HG03342 (cell line): ENCODE measurements at regions not wholly inside any gene's neighbourhood (a gene's known extent, or its start where the extent isn't known, plus 50 kb on each side); places are given as distances from the start of the nearest gene placed in this dataset.
A peak's percentile ranks its signal among the peaks of the same experiment; 100 is the strongest.
"Not testable (repeated sequence)": the region's sequence is repeated elsewhere in the genome, so short reads cannot be mapped to it uniquely, and the experiment has no call there.

Experiments used
- ATAC-seq: cut with Tn5 transposase; IDR thresholded peaks from one replicate; pipeline ENCODE4 v1.9.1; 2021; ENCODE audit warnings: mild to moderate bottlenecking, moderate library complexity; ENCODE audit not compliant: unreplicated experiment

DNA sequence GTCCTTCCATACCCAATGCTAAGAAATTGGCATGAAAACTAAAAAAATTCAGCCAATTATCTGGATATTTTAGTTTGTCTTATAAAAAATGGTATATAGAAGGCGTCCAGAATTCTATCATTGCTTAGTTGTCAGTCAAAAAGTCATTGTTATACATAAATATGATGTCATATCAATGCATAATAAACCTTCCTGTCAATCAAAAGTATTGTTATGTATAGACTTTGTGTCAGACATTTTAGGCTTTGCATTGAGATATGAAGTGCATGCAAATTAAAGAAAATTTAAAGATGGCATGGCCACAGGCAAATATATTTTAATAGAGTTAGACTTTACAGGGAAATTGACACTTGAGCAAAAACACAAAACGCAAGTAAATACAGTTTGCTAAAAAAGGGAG lies 173.4 kb upstream of the FANCL start:
- no peak for ATAC-seq

DNA sequence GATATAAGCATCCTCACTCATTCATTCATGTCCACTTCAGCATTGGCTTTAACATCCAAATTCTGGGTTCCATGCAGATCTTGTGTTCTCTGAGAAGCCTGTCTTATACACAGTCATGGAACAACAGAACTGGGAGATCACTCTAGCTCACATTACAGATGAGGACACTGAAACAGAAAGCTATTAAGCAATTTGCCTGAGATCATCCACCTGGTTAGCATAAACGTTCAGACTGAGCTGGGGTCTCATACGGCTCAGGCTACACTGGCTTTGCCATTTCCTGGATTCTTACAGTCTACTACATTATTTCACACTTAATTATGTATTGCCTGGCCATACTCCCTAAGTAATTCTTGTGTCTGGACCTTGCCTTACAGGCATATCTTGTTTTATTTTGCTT lies 169.4 kb upstream of the FANCL start:
- ATAC-seq: no peak

DNA sequence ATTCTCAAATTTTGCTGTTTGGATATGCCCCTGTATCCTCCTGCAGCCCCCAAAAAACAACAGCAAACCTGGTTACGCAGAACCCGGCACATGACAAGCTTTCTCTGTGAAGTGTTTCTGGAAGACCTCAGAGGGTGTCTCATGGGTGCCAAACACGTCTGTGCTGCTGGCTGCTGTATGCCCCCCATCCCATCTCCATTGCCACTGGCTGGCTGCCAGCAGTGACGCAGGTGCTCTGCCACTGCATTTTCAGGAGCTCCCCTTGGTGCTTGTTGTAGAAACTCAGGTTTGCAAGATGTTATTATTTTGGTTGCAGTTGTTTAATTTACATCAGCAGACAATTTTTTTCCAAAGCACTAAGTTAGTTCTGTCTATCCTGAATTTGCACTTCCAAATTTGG lies 166.4 kb upstream of the FANCL start:
- no peak for ATAC-seq

DNA sequence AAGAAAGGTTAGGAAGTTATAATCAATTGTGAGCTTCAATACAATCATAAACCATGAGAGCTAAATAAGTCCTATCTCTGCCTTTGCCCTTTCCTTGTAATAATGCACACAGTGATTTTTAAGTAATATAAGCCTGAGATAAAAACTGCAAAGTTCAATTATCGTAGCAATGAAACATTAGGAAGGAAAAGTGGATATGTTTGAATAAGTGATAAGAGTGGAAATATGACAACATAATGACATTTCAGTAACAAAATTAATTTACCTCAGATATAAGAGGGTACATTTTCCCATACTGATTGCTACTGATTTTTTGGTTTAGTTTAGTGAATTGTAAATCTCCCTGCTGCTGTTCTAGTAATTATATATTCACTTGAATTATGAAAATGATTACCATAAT lies 164.2 kb upstream of the FANCL start:
- no peak for ATAC-seq

DNA sequence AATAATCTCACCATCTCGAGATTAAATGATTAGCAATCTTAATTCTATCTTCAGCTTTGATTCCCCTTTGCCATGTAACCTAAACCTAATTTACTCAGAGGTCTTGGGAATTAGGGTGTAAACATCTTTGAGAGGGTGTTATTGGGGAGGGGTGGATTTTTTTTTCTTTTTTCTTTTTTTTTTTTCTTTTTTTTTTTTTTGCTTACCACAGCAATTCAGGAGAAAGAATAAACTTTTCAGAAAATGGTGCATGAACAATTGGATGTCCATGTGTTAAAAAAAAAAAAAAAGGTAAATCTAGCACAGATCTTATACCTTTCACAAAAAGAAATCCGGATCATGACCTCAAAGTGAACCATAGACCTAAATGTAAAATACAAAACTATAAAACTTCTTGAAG lies 160.8 kb upstream of the FANCL start:
- ATAC-seq: no peak

DNA sequence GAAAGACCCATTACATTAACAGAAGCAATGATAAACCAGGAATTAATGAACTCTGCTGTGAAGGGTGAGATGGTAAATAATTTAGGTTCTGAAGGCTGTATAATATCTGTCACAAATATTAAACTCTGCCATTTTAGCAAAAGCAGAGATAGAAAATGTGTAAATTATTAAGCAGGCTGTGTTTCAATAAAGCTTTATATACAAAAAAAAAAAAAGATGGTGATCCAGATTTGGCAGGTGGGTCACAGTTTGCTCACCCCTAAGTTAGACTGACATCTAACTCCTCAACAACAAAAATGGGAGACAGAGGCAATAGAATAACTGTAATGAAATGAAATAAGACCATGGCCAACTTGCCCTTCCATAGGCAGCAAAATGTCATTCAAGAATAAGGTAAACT lies 157.3 kb upstream of the FANCL start:
- no peak for ATAC-seq

DNA sequence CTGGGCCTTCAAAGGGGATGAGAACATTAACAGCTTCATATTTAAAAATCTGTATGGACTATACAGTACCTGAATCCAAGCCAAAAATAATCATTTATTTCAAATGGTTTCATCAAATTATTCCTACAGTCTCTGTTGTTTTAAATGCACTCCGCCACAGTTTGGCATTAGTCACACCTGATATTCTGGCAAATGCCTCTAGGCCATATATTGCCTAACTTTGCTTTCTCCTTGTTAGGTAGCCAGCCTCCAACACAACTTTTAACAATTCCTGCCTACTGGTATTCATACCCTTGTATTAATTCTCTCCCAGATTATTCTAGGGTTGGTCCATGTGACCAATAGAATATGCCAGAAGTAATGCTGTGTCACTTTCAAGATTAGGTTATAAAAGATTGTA lies 146.6 kb upstream of the FANCL start:
- ATAC-seq: no peak

DNA sequence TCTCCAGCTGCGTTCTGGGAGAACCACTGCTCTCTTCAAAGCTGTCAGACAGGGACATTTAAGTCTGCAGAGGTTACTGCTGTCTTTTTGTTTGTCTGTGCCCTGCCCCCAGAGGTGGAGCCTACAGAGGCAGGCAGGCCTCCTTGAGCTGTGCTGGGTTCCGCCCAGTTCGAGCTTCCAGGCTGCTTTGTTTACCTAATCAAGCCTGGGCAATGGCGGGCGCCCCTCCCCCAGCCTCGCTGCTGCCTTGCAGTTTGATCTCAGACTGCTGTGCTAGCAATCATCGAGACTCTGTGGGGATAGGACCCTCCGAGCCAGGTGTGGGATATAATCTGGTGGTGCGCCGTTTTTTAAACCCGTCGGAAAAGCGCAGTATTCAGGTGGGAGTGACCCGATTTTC lies 145.8 kb upstream of the FANCL start:
- not testable (repeated sequence) for ATAC-seq

DNA sequence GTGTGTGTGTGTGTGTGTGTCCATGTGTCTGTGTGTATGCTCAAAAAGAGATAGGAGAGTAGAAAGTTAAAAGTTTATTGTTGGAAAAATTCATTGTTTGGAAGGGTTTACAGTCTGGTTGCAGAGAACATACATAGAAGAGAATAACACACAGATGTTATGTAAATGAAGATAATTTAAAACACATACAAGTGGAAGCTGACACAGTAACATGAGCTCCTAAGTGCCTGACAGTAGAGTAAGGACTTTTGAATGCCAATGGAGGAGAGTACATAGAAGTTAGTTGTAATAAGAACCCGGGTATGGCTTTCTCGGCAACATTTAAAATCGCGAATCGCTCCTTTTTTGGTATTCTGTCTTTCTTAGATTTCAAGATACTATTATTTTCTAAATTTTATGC lies 137.0 kb upstream of the FANCL start:
- ATAC-seq: no peak

DNA sequence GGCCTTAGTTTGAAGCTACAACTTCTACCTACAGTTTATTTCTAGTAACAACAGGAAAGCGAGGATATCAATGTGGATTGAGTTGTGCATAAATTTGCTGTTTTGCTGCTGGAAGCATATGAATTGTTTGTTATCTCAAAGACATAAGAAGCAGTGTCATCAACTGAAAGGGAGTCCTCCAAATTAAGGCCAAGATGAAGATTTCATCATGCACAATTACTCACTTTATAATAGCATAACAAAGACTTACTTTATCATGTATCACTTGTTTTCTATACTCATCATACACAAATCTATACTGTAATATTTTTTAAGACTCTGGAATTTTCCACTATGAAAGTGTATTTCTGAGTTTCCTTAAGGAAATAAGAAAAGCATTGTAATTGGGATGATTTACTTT lies 136.1 kb upstream of the FANCL start:
- ATAC-seq: no peak

DNA sequence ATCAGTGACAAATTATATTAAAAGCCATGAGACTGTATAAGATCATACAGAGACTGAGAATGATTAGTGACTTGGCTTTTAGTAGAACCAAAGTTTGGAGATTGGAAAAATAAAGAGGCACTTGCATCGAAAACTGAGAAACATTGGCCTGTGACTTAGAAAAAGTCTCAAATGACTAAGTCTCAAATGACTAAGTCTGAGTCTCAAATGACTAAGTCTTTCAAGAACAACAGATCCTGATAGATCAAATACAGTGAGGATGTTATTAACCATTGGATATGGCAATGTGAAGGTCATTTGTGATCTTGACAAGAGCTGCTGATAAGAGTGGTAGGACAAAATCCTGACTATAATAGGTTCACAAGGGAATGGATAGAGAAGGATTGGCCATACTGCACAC lies 135.5 kb upstream of the FANCL start:
- ATAC-seq: peak; percentile 55

DNA sequence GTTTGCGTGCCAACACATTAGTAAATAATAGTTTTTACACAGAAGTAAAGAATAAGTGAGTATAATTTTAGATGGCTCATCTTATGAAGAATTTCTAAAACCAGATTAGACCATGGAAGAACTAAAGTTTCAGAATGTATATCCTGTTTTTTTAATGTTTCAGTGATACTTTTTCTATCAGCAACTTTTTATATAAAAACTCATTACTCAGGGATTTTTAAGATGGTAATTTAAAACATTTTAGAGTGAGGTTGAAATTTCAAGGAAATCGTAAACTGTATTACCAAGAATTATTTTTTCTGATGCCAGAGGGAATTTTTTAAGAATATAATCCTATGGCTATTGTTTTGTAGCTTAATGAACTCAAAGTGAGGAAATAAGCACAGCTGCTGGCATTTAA lies 128.5 kb upstream of the FANCL start:
- ATAC-seq: no peak

DNA sequence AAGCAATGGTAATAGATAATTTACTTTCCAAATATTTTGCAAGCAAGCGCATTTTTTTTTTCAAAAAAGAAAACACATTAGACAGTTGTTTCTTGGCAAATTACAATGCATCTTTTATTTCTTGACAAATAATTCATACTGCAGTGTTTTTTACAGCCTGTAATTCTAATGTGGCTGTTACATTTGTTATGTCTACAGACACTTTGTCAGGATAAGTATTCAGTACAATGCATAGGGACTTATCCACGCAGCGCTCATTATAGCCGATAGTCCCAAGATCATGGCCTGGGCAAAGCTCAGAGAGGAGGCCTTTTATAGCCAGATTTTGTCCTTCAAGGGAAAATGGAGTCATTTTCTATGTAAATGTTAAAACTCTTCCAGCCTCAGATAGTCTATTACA lies 123.0 kb upstream of the FANCL start:
- ATAC-seq: no peak

DNA sequence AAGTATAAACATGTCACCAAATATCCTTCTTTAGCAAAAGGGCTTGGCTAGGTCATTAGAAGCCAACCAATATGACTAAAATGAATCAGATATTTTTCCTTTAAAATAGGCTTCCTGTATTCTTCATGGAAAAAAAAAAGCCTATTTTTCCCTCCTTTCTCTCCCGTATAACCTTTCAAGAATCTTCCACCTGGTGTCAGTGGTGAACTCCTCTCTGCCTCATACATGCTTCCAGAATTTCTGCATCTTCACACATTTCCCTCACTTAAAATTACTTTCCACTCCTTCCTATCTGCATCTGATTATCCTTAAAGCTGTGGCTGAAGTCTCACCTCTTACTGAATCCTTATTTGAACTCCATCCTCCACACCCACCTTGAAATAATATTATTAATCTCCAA lies 116.9 kb upstream of the FANCL start:
- ATAC-seq: no peak

DNA sequence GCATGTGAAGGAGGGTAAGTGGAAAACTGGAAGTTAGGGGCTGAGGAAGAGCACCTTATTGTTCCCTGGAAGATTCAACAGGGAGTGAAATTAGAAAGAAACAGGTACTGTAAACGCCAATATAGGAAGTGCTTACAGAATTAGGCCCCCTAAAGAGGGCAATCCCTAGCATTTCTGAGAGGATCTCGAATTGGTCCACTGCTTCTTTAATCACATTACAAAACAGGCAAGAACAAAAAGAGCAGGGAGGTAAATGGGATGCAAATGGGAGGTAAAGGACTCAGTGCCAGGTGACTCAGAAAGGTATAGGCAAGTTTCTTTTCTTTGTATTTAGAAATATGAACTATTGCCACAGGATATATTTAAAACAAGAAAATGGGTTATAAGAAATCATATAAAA lies 116.4 kb upstream of the FANCL start:
- ATAC-seq: no peak

DNA sequence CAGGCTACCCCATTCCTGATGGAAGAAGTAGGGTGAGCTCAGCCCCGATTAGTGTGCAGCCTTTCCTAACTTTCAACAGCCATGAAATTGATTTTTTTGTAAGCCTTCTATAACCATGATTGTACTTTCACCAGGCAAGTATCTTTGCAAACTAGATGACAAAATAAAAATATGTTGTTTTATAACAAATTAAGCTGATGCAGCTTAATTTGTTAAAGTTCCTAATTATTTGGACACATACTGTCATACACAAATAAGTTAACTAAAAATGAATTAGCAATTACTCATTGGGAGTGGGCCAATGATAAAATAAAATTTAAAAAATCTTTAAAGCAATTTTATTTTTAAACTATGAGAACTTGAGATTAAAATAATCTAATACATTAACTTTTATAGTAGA lies 113.1 kb upstream of the FANCL start:
- ATAC-seq: no peak

DNA sequence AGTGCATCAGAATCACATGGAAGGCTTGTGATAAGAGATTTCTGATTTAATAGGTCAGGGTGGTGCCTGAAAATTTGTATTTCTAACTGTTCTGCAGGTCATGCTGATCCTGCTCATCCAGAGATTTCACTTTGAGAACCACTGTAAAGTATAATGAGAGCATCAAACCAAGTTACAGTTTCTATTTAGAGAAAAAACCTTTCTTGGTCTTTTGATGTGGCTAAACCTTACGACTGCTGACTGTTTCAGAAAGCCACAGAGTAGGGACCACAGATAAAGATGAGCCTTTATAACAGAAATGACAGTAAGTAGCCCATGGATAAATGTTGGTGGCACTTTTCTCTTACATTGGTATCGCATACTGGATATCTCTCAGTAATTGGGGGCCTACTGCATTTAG lies 109.4 kb upstream of the FANCL start:
- ATAC-seq: peak; percentile 89

DNA sequence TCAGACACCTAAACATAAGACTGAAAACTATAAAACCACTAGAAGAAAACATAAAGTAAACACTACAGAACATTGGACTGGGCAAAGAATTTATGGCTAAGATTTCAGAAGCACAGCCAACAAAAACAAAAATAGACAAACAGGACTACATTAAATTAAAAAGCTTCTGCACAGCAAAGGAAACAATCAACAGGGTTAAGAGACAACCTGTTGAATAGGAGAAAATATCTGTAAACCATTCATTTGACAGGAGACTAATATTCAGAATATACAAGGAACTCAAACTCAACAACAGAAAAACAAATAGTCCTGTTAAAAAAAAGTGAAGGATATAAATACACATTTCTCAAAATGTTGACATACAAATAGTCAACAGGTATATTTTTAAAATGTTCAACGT lies 106.7 kb upstream of the FANCL start:
- ATAC-seq: no peak

DNA sequence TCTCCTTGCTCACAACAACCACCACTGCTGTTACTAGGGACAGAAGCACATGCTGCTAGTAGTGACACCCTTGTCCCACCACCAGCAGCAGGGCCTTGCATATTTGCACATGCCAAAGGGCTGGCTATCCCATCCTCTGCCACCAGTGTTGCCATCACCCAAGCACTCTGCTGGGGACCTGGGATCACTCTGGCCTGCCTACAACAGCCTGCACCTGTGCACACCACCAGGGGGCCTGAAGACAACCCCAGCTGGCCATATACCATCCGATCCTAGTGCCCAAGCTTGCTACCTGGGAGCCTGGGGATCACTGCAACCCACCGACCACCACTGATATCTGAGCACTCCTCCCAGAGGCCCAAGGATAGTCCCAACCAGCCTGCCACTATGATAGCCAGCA lies 99.9 kb upstream of the FANCL start:
- ATAC-seq: no peak

DNA sequence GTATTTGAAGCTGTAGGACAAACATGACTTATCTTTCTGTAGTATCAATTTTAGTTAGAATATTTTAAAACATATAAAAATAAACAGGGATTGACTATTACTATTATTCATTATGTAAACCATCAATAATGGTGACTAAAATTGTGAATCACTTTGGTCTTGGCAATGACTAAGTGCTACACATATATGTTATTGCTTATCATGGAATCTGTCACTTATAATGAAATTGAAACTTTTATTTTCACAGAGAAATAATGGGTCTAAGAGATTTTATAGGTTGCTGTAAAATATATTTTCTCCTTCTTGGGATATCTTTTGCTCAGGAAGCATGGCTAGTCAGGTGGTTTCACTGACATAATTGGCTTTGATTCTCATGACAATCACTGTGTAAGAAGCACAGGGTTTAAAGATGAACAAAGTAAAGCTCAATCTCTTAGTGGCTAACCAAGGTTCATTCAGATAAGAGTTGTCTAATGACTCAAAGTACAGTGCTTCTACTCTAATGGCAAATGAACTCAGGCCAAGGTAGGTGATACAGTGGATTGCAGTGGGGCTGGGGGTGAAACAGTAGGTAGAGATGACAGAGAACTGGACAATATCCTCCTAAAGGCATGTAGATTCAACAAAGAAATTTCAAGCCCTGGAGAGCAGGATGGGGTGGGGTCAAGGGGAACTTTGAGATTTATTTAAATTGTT lies 98.6 kb upstream of the FANCL start:
- ATAC-seq: no peak

DNA sequence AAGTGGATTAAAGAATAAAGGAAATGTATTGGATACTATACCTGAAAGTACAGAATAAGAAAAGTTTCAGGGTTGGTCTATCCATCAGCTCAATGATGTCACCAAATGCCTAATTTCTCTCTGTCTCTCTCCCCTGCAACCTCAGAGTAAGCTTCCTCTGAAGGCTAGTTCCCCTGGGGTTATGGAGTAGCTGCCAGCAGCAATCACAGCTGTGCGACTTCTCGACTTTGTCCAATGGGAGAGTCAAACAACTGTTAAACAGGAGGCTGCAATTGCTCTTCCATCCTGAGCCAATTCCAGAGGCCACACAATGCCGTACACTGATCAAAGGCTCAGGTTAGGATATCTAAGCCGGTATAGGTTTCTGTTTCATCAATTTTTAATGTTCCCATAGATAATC lies 95.3 kb upstream of the FANCL start:
- ATAC-seq: no peak

DNA sequence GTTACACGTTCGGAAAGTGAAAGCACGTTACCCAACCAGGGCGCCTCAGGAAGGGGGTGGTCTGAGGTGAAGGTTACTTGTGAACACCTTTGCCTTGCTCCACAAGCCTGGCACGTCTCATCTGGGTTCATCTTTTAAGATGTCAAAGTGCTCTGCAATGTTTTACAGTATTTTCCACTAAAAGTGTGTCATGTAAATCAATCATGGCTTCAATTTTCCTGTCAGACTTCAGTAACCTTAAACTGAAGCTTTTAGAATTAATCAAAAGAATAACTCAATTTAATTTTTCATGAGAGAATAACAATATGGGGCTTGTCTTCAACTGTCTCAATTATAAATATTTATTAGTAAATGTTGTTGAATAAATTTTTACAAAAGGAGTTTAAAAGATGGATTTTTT lies 93.3 kb upstream of the FANCL start:
- no peak for ATAC-seq

DNA sequence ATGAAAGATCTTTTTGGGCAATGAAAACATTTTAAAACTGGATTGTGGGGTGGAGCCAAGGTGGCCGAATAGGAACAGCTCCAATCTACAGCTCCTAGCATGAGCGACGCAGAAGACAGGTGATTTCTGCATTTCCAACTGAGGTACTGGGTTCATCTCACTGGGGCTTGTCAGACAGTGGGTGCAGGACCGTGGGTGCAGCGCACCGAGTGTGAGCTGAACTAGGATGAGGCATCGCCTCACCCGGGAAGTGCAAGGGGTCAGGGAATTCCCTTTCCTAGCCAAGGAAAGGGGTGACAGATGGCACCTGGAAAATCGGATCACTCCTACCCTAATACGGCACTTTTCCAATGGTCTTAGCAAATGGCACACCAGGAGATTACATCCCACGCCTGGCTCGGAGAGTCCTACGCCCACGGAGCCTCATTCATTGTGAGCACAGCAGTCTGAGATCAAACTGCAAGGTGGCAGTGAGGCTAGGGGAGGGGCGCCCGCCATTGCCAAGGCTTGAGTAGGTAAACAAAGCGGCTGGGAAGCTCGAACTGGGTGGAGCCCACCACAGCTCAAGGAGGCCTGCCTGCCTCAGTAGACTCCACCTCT lies 84.3 kb upstream of the FANCL start:
- not testable (repeated sequence) for ATAC-seq
